Tibial nerve (tissue), 4 donors: ENCODE measurements at regions not wholly inside any gene's neighbourhood (a gene's known extent, or its start where the extent isn't known, plus 50 kb on each side); places are given as distances from the start of the nearest gene placed in this dataset.

Source experiments
- CTCF ChIP-seq, 5 experiments: fragments of 200-600 bp in 3 of 5; fragments of 450-650 bp in 2 of 5; sonication (generic) in 3 of 5; IDR thresholded peaks; one replicate each; pipeline ENCODE4 v1.5.1; 2016 to 2019; ENCODE audit warnings: antibody characterized with exemption in 5 of 5, mild to moderate bottlenecking in 3 of 5, moderate library complexity in 2 of 5
- EP300 ChIP-seq, 2 donors: sonication (generic); formaldehyde crosslinking; IDR thresholded peaks; one replicate each; pipeline ENCODE4 v1.6.1; 2017; ENCODE audit warnings: antibody characterized with exemption in 2 of 2, mild to moderate bottlenecking in 1 of 2
- POLR2A ChIP-seq, 2 donors: fragments of 450-650 bp; IDR thresholded peaks; one replicate each; pipeline ENCODE4 v1.6.1; 2017; ENCODE audit warnings: antibody characterized with exemption in 2 of 2, mild to moderate bottlenecking in 2 of 2, moderate library complexity in 2 of 2

GRCh38 chr3:185311991-185312390 is 50.9 kb upstream of the MAP3K13 start:
- TF ChIP-seq CTCF (IDR thresholded peaks at IDR 0.05) (no peak), POLR2A (IDR thresholded peaks at IDR 0.05) (no peak), EP300 (IDR thresholded peaks at IDR 0.05) (no peak)
